ENCODE measurements at regions not wholly inside any gene's neighbourhood (a gene's known extent, or its start where the extent isn't known, plus 50 kb on each side); places are given as distances from the start of the nearest gene placed in this dataset.

DNA sequence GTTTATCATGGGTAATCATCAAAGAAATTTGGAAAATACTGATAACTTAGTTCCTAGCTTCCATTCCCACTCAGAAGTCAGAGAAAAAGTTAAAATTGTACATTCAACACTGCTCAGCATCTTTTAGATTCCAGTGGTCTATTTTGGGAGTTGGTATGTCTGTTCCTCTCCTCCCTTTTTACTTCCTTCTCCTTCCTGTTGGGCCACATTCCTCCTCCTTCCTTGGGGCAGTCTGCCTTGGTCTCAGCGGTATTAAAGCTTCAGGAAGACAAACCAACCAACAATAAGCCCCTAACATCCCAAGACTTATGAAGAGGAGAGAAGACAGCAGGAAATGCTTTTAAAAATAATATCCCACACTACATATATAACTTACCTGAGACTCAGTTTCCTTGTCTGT, 49.9 kb upstream of the SSBP2 start:
- Histone ChIP-seq H3K27ac (ENCODE audit: low read length) (no peak overlapping the region), H3K4me3 (ENCODE audit: low read length) (no peak overlapping the region), H3K9ac (ENCODE audit: low read depth, low read length) (no peak overlapping the region), H3K9me3 (ENCODE audit: insufficient read depth, low read depth, low read length) (no peaks in the 10 kb centered on the region), H3K4me1 (ENCODE audit: insufficient read depth, low read length) (peaks cover 5% of the 10 kb centered on the region), H3K36me3 (ENCODE audit: insufficient read depth, low read depth, low read length) (no peaks in the 10 kb centered on the region), H3K27me3 (ENCODE audit: insufficient read depth, low read length) (no peaks in the 10 kb centered on the region)
